GM19351 (cell line): ENCODE measurements at regions not wholly inside any gene's neighbourhood (a gene's known extent, or its start where the extent isn't known, plus 50 kb on each side); places are given as distances from the start of the nearest gene placed in this dataset.
A peak's percentile ranks its signal among the peaks of the same experiment; 100 is the strongest.
"Not testable (repeated sequence)": the region's sequence is repeated elsewhere in the genome, so short reads cannot be mapped to it uniquely, and the experiment has no call there.

Experiments
- ATAC-seq: cut with Tn5 transposase; IDR thresholded peaks from one replicate; pipeline ENCODE4 v1.9.1; 2021; ENCODE audit warnings: mild to moderate bottlenecking, moderate library complexity; ENCODE audit not compliant: unreplicated experiment

DNA sequence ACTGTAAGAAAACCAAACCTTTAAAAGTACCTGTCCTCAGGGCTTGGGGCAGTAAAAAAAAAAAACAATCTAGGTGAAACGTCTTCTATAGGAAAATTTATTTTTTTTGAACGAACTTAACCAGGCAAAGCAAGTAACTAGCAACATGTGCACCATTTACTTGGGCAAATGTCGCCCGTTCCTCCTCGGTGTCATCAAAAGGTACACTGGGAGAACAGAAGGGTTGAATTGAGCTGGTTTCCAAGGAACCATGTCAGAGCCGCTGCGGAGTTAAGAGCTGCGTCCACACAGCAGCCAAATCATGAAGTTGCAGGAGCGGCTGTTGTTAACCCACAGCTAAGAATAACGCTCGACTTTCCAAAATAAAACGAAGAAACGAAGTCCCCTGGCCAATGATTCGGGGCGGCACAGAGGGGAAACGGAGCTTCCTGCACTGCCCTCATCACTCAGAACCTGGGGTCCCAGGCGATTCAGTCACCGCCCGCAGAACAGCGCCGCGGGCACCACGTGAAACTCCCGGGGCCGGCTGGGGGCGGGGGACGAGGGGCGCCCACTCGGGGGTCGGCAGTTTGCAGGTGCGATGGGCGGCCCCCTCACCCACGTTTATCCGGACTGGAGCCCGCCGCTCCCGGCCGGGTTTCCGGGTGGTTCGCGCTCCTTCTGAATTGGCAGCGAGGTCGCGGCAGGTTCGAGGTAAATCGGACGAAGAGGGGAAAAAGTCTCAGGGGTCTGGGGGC is 53.6 kb upstream of the PLGLB1 start:
- ATAC-seq: not testable (repeated sequence)

GRCh38 chr2:87075791-87076252 is 54.2 kb upstream of the PLGLB1 start:
- ATAC-seq: peak; percentile 34

- ATAC-seq: peak; percentile 87
Measured at GRCh38 chr2:87076253-87077123, 54.8 kb upstream of the PLGLB1 start.

DNA sequence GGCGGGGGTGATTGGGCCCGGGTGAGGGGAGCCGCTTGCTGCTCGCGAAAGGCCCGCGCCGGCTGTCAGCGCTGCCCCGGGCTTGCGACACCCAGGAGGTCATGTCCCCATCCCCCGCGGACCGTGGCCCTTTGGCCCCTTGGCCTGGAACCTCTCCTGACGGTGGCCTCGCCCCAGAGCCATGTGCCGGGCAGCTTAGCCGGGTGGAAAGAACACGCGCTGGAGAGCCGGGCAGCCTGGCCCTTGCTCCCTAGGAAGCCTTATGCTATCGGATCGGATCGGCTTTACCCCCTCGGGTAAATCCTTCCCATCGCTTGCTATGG is 55.4 kb upstream of the PLGLB1 start:
- ATAC-seq: not testable (repeated sequence)

DNA sequence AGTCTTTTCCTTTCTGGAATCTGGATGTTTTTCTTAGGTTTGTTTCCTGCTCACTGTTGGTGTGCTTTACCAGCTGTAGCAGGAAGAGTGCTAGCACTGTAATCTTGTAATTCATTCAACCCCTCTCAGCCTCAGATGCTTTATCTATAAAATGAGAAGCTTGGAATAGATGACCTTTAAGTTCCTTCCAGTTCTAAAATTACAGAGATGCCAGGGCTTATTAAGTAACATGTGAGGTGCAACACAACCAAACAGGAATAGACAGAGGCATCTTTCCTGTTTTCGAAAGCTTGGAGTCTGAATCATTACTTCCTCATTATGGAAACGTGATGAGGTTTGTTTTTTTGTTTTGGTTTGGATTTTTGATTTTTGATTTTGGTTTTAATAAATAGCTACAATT is 60.1 kb upstream of the PLGLB1 start:
- ATAC-seq: not testable (repeated sequence)

DNA sequence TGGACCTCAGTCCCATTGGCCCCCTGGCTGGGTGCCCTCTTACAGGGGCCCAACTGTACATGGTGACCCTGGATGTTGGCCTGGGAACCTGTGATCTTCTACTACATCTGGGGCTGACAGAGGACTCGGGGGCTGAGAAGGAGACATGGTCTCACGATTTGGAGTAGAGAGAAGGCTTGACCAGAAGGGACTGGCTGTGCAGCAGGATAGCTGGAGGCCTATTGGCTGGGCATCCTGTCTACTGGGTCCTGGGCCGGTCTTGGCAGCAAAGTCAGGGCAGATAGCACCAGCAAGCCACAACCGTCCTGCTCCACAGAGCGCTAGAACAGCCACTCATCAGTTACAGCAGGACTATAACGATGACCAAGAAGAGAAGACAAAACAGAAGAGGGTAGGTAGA is 66.4 kb upstream of the PLGLB1 start:
- not testable (repeated sequence) for ATAC-seq

DNA sequence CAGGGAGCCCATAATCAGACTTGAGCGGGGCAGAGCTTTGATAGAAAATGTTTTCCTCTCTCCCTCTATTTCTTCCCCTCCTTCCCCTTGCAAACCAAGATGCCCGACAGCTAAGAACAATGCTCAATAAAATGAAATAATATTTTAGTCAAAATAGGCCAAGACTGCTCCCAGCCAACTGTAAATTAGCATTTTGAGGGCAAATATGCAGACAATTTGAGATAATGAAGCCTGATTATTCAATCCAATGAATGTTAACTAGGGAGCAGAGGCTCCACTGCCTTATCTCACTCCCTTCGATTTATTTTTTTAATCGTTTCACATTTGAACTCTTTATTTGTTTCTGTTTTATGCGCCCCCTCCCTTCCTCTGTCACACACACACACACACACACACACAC is 67.8 kb upstream of the PLGLB1 start:
- ATAC-seq: not testable (repeated sequence)

DNA sequence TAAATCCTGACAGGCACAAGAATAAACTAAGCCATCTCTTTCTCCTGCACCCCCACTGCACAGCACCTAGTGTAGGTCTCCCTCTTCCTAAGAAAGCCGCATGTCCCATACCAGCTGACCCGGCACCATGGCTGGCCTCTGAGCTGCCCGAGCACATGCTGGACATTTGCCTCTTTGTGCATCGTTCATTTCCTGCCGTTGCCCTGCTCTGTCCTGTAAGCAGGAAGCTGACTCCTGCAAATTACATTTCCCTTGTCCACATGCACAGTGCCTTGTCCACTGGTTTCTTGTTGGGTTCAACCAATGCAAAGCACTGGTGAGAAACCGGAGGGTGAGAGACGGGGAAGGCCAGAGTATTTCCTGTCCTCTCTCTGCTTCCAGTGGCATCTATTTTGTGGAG is 71.6 kb upstream of the PLGLB1 start:
- not testable (repeated sequence) for ATAC-seq

GRCh38 chr2:87093937-87094529 is 72.4 kb upstream of the PLGLB1 start:
- not testable (repeated sequence) for ATAC-seq

DNA sequence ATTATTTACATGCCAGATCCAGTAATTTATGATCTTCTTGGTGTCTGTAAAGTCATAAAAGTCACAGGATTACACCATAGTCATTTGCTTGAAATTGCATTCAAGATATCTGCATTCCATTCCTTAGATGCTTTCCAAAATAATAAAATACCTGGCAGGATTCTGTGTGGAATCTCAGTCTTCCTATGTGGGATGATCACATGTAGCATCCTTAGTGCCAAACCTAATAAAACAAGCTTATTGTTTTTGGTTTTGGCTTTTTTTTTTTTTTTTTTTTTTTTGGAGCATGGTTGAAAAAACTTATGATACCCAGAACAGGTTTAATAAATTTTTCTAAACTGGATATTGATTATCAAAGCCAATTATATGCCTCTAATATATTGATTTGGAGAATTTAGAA is 74.2 kb upstream of the PLGLB1 start:
- not testable (repeated sequence) for ATAC-seq

- not testable (repeated sequence) for ATAC-seq
Measured at GRCh38 chr2:87128761-87129553, 107.3 kb upstream of the PLGLB1 start.

- ATAC-seq: peak; percentile 65
Measured at GRCh38 chr2:87132577-87132976, 110.9 kb upstream of the PLGLB1 start.

DNA sequence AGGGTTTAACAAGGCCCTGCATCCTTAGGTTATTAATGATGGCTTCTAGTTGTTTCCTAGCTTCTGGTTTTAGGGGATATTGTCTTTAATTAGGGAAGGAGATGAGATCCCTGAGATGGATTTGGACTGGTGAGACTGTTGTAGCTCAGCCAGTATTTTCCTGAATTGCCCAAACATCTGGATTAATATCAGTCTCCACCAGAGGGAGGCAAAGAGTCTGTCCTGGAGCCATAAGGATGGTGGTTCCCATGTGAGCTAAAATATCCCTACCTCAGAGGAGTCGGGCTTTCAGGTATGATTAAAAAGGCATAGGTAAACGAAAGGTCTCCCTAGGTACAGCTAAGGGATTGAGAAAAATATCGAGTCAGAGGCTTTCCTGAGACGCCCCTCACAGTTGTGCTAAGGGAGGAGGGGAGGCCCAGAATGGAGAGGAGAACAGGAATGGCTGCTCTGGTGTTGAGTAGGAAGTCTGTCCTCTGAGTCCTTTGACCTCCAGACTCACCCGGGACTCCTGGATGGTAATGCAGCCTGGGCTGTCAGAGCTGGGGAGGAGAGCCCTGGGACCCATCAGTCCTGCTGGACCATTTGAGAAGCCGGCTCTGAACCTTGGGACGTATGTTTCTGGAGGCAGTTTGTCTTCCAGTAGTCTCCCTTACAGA is 130.3 kb upstream of the PLGLB1 start:
- ATAC-seq: not testable (repeated sequence)

DNA sequence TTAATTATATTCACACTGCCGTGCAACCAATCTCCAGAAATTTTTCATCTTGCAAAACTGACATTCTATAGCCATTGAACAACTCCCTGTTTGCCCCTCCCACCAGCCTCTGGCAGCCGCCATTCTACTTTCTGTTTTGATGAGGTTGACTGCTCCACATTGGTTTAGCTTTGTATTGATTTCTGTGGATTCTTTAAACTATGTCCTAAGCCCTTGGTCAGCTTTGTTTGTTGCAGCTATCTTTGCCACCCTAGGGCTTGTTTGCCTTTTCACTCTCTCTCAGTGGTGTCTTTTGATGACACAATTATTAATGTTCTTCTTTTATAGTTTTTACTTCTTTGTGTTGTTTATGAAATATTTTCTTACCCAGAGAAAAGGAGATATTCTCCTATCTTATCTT is 152.8 kb upstream of the PLGLB1 start:
- not testable (repeated sequence) for ATAC-seq

GRCh38 chr2:87183373-87183772 is 161.7 kb upstream of the PLGLB1 start:
- not testable (repeated sequence) for ATAC-seq

- ATAC-seq: not testable (repeated sequence)
Measured at GRCh38 chr2:87184260-87184659, 162.6 kb upstream of the PLGLB1 start.

- ATAC-seq: not testable (repeated sequence)
Measured at GRCh38 chr2:87189214-87189613, 167.6 kb upstream of the PLGLB1 start.

- not testable (repeated sequence) for ATAC-seq
Measured at GRCh38 chr2:87193336-87193735, 171.7 kb upstream of the PLGLB1 start.

GRCh38 chr2:87194254-87194999 is 172.8 kb upstream of the PLGLB1 start:
- ATAC-seq: not testable (repeated sequence)
